WTC11 (cell line): ENCODE measurements at regions not wholly inside any gene's neighbourhood (a gene's known extent, or its start where the extent isn't known, plus 50 kb on each side); places are given as distances from the start of the nearest gene placed in this dataset.
A peak's percentile ranks its signal among the peaks of the same experiment; 100 is the strongest.

ENCODE experiments used
- ATAC-seq: fragments of 200-7000 bp; cut with Tn5 transposase; 2 replicates; pipeline ENCODE4 v1.10.0; 2021; ENCODE audit warnings: mild to moderate bottlenecking, moderate library complexity
- CTCF ChIA-PET: fragments of 300-600 bp; sonication (Branson Sonifier 250); formaldehyde crosslinking; loops from one replicate; lab custom pipeline; 2021; ENCODE audit warnings: antibody characterized with exemption; lab: Charles Lee
- POLR2A ChIA-PET: fragments of 350-600 bp; sonication (Branson Sonifier 250); formaldehyde crosslinking; loops from one replicate; lab custom pipeline; 2021; ENCODE audit warnings: antibody characterized with exemption; lab: Charles Lee
- DNase-seq: peaks from one replicate; pipeline ENCODE4 v3.0.0; 2021; ENCODE audit warnings: low spot score
- H3K27ac Mint-ChIP-seq: 2 replicates; pipeline ENCODE4 v1.8.0; 2021; ENCODE audit warnings: mixed read lengths
- H3K27me3 Mint-ChIP-seq: 2 replicates; pipeline ENCODE4 v1.8.0; 2021; ENCODE audit warnings: low read depth, mild to moderate bottlenecking, moderate library complexity, mixed read lengths
- H3K36me3 Mint-ChIP-seq: 2 replicates; pipeline ENCODE4 v1.8.0; 2021; ENCODE audit warnings: mixed read lengths
- H3K4me1 Mint-ChIP-seq: 2 replicates; pipeline ENCODE4 v1.8.0; 2022; ENCODE audit warnings: mixed read lengths
- H3K4me3 Mint-ChIP-seq: 2 replicates; pipeline ENCODE4 v1.8.0; 2021; ENCODE audit warnings: mild to moderate bottlenecking, moderate library complexity, mixed read lengths
- H3K9me3 Mint-ChIP-seq: 2 replicates; pipeline ENCODE4 v1.8.0; 2021; ENCODE audit warnings: mixed read lengths
- CREM ChIP-seq: sonication (generic); formaldehyde crosslinking; IDR thresholded peaks from 2 replicates; pipeline ENCODE4 v1.8.1; 2022; ENCODE audit warnings: mild to moderate bottlenecking, missing genetic modification reagents, moderate library complexity
- CTCF ChIP-seq: fragments of 200-600 bp; IDR thresholded peaks from 2 replicates; pipeline ENCODE4 v1.8.0; 2022; ENCODE audit warnings: antibody characterized with exemption
- E2F5 ChIP-seq: sonication (generic); formaldehyde crosslinking; IDR thresholded peaks from 2 replicates; pipeline ENCODE4 v1.8.1; 2022; ENCODE audit warnings: mild to moderate bottlenecking, moderate library complexity, missing genetic modification reagents
- EMX1 ChIP-seq: fragments of 250-450 bp; sonication (Bioruptor Pico); IDR thresholded peaks from 2 replicates; pipeline ENCODE4 v1.8.0; 2021; ENCODE audit warnings: mild to moderate bottlenecking
- GRHL2 ChIP-seq: fragments of 250-450 bp; sonication (Bioruptor Pico); IDR thresholded peaks from 2 replicates; pipeline ENCODE4 v1.8.0; 2022; ENCODE audit warnings: mild to moderate bottlenecking, moderate library complexity; ENCODE audit not compliant: insufficient replicate concordance, severe bottlenecking
- IRF1 ChIP-seq: sonication (generic); formaldehyde crosslinking; IDR thresholded peaks from 2 replicates; pipeline ENCODE4 v1.8.0; 2023; ENCODE audit warnings: missing genetic modification reagents
- JUN ChIP-seq: sonication (generic); formaldehyde crosslinking; IDR thresholded peaks from 2 replicates; pipeline ENCODE4 v1.8.0; 2023; ENCODE audit warnings: mild to moderate bottlenecking, missing genetic modification reagents
- MLX ChIP-seq: sonication (generic); formaldehyde crosslinking; IDR thresholded peaks from 2 replicates; pipeline ENCODE4 v1.8.1; 2023; ENCODE audit warnings: mild to moderate bottlenecking, missing genetic modification reagents, moderate library complexity
- MXD4 ChIP-seq: fragments of 250-450 bp; sonication (Bioruptor Pico); IDR thresholded peaks from 2 replicates; pipeline ENCODE4 v1.8.0; 2021; ENCODE audit warnings: mild to moderate bottlenecking, moderate library complexity, borderline replicate concordance
- MYBL2 ChIP-seq: sonication (generic); formaldehyde crosslinking; IDR thresholded peaks from 2 replicates; pipeline ENCODE4 v1.8.1; 2023; ENCODE audit warnings: mild to moderate bottlenecking, moderate library complexity, missing genetic modification reagents
- NFATC4 ChIP-seq: fragments of 250-450 bp; sonication (Bioruptor Pico); IDR thresholded peaks from 2 replicates; pipeline ENCODE4 v1.9.0; 2021; ENCODE audit warnings: mild to moderate bottlenecking
- NFE2L1 ChIP-seq: sonication (generic); formaldehyde crosslinking; IDR thresholded peaks from 2 replicates; pipeline ENCODE4 v1.8.1; 2023; ENCODE audit warnings: missing genetic modification reagents
- NR3C1 ChIP-seq: sonication (generic); formaldehyde crosslinking; conservative IDR thresholded peaks from 2 replicates; pipeline ENCODE4 v1.8.1; 2023; ENCODE audit warnings: low read depth, mild to moderate bottlenecking, missing genetic modification reagents
- PREB ChIP-seq: sonication (generic); formaldehyde crosslinking; IDR thresholded peaks from 2 replicates; pipeline ENCODE4 v1.8.1; 2022; ENCODE audit warnings: mild to moderate bottlenecking, missing genetic modification reagents, moderate library complexity, borderline replicate concordance
- RORB ChIP-seq: fragments of 250-450 bp; sonication (Bioruptor Pico); IDR thresholded peaks from 2 replicates; pipeline ENCODE4 v1.9.0; 2021; ENCODE audit warnings: mild to moderate bottlenecking
- SOX15 ChIP-seq: fragments of 250-450 bp; sonication (Bioruptor Pico); IDR thresholded peaks from 2 replicates; pipeline ENCODE4 v1.9.0; 2021; ENCODE audit warnings: mild to moderate bottlenecking
- SP1 ChIP-seq: sonication (generic); formaldehyde crosslinking; conservative IDR thresholded peaks from 2 replicates; pipeline ENCODE4 v1.8.1; 2022; ENCODE audit warnings: missing genetic modification reagents
- TCF7 ChIP-seq: sonication (generic); formaldehyde crosslinking; IDR thresholded peaks from 2 replicates; pipeline ENCODE4 v1.8.0; 2022; ENCODE audit warnings: mild to moderate bottlenecking, low read depth, missing genetic modification reagents, moderate library complexity
- TP53 ChIP-seq: sonication (generic); formaldehyde crosslinking; IDR thresholded peaks from 2 replicates; pipeline ENCODE4 v1.8.1; 2023; ENCODE audit warnings: mild to moderate bottlenecking, missing genetic modification reagents
- USF2 ChIP-seq: sonication (generic); formaldehyde crosslinking; IDR thresholded peaks from 2 replicates; pipeline ENCODE4 v1.8.1; 2023; ENCODE audit warnings: mild to moderate bottlenecking, missing genetic modification reagents, moderate library complexity
- ZBTB43 ChIP-seq: sonication (generic); formaldehyde crosslinking; IDR thresholded peaks from 2 replicates; pipeline ENCODE4 v1.8.1; 2023; ENCODE audit warnings: mild to moderate bottlenecking, missing genetic modification reagents
- ZNF416 ChIP-seq: fragments of 250-450 bp; sonication (Bioruptor Pico); IDR thresholded peaks from 2 replicates; pipeline ENCODE4 v1.9.0; 2021; ENCODE audit warnings: mild to moderate bottlenecking, inconsistent platforms
- ZNF423 ChIP-seq: fragments of 250-450 bp; sonication (Bioruptor Pico); IDR thresholded peaks from 2 replicates; pipeline ENCODE4 v2.1.2; 2022; ENCODE audit warnings: mild to moderate bottlenecking, moderate library complexity

GRCh38 chr1:30045304-30046090 lies 677.9 kb downstream of the MATN1 start:
- H3K27ac Mint-ChIP-seq = no peak overlapping the region
- peaks cover 17% of the 10 kb centered on the region for H3K4me1 Mint-ChIP-seq
- ATAC-seq = peak; percentile 60
- CTCF ChIA-PET = no interaction called here
- peaks cover 2% of the 10 kb centered on the region; the same call in 1 of the 2 replicates for H3K27me3 Mint-ChIP-seq
- TF ChIP-seq USF2 (CRISPR knock-in tag) (peak; percentile 45; the same call in 1 of the 2 replicates), TCF7 (CRISPR knock-in tag) (no peak)
- TF ChIP-seq, all 79 proteins: peak for 1
- H3K36me3 Mint-ChIP-seq = 0 out of 2 replicates have a peak, but pooled peaks cover 3% of the 10 kb centered on the region
- POLR2A ChIA-PET = no interaction called here
- no peak for DNase-seq
- no peak overlapping the region for H3K4me3 Mint-ChIP-seq
- peaks cover 6% of the 10 kb centered on the region; the same call in 1 of the 2 replicates for H3K9me3 Mint-ChIP-seq

- Mint-ChIP-seq H3K36me3 (0 out of 2 replicates have a peak, but pooled peaks cover 3% of the 10 kb centered on the region), H3K4me1 (peaks cover 12% of the 10 kb centered on the region), H3K27ac (0 out of 2 replicates have a peak overlapping the region, but pooled peaks have one; percentile 7), H3K27me3 (peaks cover 2% of the 10 kb centered on the region; the same call in 1 of the 2 replicates), H3K4me3 (no peak overlapping the region), H3K9me3 (peaks cover 7% of the 10 kb centered on the region)
- POLR2A ChIA-PET = no interaction called here
- ATAC-seq = no peak
- no peak for DNase-seq
- CTCF ChIA-PET = interaction anchor here (0.6 kb wide), 1 partner anchor 42 kb away, joined by 3 read pairs; no protein-coding TSS in a partner anchor
- no peak for TF ChIP-seq TP53 (CRISPR knock-in tag)
- no peak for TF ChIP-seq CTCF
- TF ChIP-seq JUN (CRISPR knock-in tag) = no peak
- TF ChIP-seq, all 79 proteins: peak for 0
Observed at GRCh38 chr1:30044656-30045144, 678.7 kb downstream of the MATN1 start.

- POLR2A ChIA-PET = no interaction called here
- H3K4me3 Mint-ChIP-seq = no peak overlapping the region
- no peak for DNase-seq
- TF ChIP-seq IRF1 (CRISPR knock-in tag) (no peak), SOX15 (no peak), MXD4 (CRISPR knock-in tag) (no peak), E2F5 (no peak), ZNF416 (CRISPR knock-in tag) (no peak), SP1 (CRISPR knock-in tag) (no peak), NFATC4 (CRISPR knock-in tag) (no peak), CREM (no peak), MYBL2 (CRISPR knock-in tag) (no peak), GRHL2 (CRISPR knock-in tag) (no peak), EMX1 (CRISPR knock-in tag) (no peak), RORB (CRISPR knock-in tag) (no peak), NR3C1 (no peak), PREB (no peak), MLX (no peak), ZNF423 (CRISPR knock-in tag) (no peak), NFE2L1 (CRISPR knock-in tag) (no peak), ZBTB43 (CRISPR knock-in tag) (no peak)
Observed at GRCh38 chr1:30043731-30044408, 679.5 kb downstream of the MATN1 start.

More at GRCh38 chr1:30043731-30044408, 679.5 kb downstream of the MATN1 start:
- Mint-ChIP-seq H3K9me3 (peaks cover 11% of the 10 kb centered on the region), H3K36me3 (0 out of 2 replicates have a peak, but pooled peaks cover 6% of the 10 kb centered on the region), H3K27me3 (peaks cover 2% of the 10 kb centered on the region; the same call in 1 of the 2 replicates), H3K4me1 (peaks cover 15% of the 10 kb centered on the region), H3K27ac (no peak overlapping the region; the same call in 1 of the 2 replicates)
- no peak for ATAC-seq
- CTCF ChIA-PET = interaction anchor here (0.6 kb wide), 1 partner anchor 43 kb away, joined by 3 read pairs; no protein-coding TSS in a partner anchor
